Panc1 (cell line): ENCODE measurements at regions not wholly inside any gene's neighbourhood (a gene's known extent, or its start where the extent isn't known, plus 50 kb on each side); places are given as distances from the start of the nearest gene placed in this dataset.

Source experiments
- ATAC-seq: fragments of 200-7000 bp; cut with Tn5 transposase; 2 replicates; pipeline ENCODE4 v1.9.1; 2020; ENCODE audit warnings: mild to moderate bottlenecking, moderate library complexity
- BruUV-seq: library from RNA; stranded (reverse); fragments of 400-500 nt; replicated peaks from 2 replicates; lab custom pipeline; 2021; lab: Mats Ljungman, UMichigan
- CTCF ChIA-PET: fragments of 300-600 bp; sonication (Branson Sonifier 250); formaldehyde crosslinking; loops from one replicate; lab custom pipeline; 2022; ENCODE audit warnings: antibody characterized with exemption; lab: Charles Lee
- POLR2A ChIA-PET: fragments of 300-600 bp; sonication (Branson Sonifier 250); formaldehyde crosslinking; loops from one replicate; lab custom pipeline; 2022; ENCODE audit warnings: antibody characterized with exemption; lab: Charles Lee
- DNase-seq: peaks from one replicate; pipeline ENCODE4 v3.0.0-alpha.2; 2010; ENCODE audit warnings: low read depth, low spot score
- H3K27ac ChIP-seq: 2 replicates; pipeline ENCODE4 v1.5.1; 2011; ENCODE audit warnings: mild to moderate bottlenecking, low read length, inconsistent platforms
- H3K27me3 ChIP-seq: fragments of 200-500 bp; sonication (Bioruptor generic); 2 replicates; pipeline ENCODE4 v1.6.0; 2014; ENCODE audit warnings: low read length, inconsistent platforms; ENCODE audit not compliant: control insufficient read depth, insufficient read depth
- H3K36me3 ChIP-seq: fragments of 200-500 bp; sonication (Bioruptor generic); 2 replicates; pipeline ENCODE4 v1.5.1; 2014; ENCODE audit warnings: inconsistent platforms, mild to moderate bottlenecking, low read length, moderate library complexity; ENCODE audit not compliant: control insufficient read depth, insufficient read depth
- H3K4me1 ChIP-seq: 2 replicates; pipeline ENCODE4 v1.5.1; 2011; ENCODE audit warnings: inconsistent platforms, mild to moderate bottlenecking, low read length, moderate library complexity; ENCODE audit not compliant: control insufficient read depth, insufficient read depth
- H3K4me3 ChIP-seq, 2 experiments: 2 replicates each; pipeline ENCODE4 v1.5.1; 2011 to 2012; ENCODE audit warnings: low read depth in 2 of 2, low read length in 2 of 2, mild to moderate bottlenecking in 2 of 2, inconsistent platforms in 1 of 2, moderate library complexity in 1 of 2
- H3K9me3 ChIP-seq: fragments of 200-500 bp; sonication (Bioruptor generic); 2 replicates; pipeline ENCODE4 v1.5.1; 2014; ENCODE audit warnings: low read depth, mild to moderate bottlenecking, inconsistent platforms, low read length, moderate library complexity; ENCODE audit not compliant: control insufficient read depth, insufficient read depth
- REST ChIP-seq, 2 experiments: IDR thresholded peaks; 2 replicates each; pipeline ENCODE4 v1.6.1; 2011 to 2012; ENCODE audit warnings: low read depth in 2 of 2, control low read depth in 1 of 2, low read length in 1 of 2, mild to moderate bottlenecking in 1 of 2, moderate library complexity in 1 of 2; ENCODE audit not compliant: insufficient read depth in 1 of 2
- SIN3A ChIP-seq: IDR thresholded peaks from 2 replicates; pipeline ENCODE4 v1.6.1; 2012; ENCODE audit warnings: low read depth, mild to moderate bottlenecking, low read length, moderate library complexity, borderline replicate concordance; ENCODE audit not compliant: insufficient read depth
- TCF7L2 ChIP-seq: IDR thresholded peaks from 2 replicates; pipeline ENCODE4 v1.6.1; 2011; ENCODE audit warnings: mild to moderate bottlenecking, low read depth, low read length, inconsistent platforms
- in situ Hi-C: cut with HindIII; loops from 2 replicates; pipeline ENCODE4 v1.10.0; 2016; ENCODE audit warnings: low sequenced_read_pairs, low pct_unique_long_range_greater_than_20kb
- intact Hi-C: fragments of 100-400 bp; cut with micrococcal nuclease; formaldehyde crosslinking; loops from one replicate; pipeline ENCODE4 v1.10.0; 2022; ENCODE audit not compliant: unreplicated experiment

- TF ChIP-seq REST (IDR thresholded peaks at IDR 0.05; ENCODE audit: insufficient read depth in 1 of 2, low read depth in 2 of 2, low read length in 1 of 2): no peak
- no peak for TF ChIP-seq TCF7L2
- BruUV-seq: no TSS peak
- H3K27ac ChIP-seq: no peak overlapping the region
- intact Hi-C loops (no loop called here), in situ Hi-C loops (no loop called here)
- CTCF ChIA-PET: no interaction called here
- no peaks in the 10 kb centered on the region for H3K36me3 ChIP-seq
- 0 out of 2 replicates have a peak, but pooled peaks cover 4% of the 10 kb centered on the region for H3K4me1 ChIP-seq
- POLR2A ChIA-PET: no interaction called here
- no peaks in the 10 kb centered on the region for H3K9me3 ChIP-seq
- H3K27me3 ChIP-seq: peaks cover 17% of the 10 kb centered on the region
- H3K4me3 ChIP-seq: no peak overlapping the region
- ATAC-seq: no peak
- DNase-seq: no peak
Measured at GRCh38 chr7:25887795-25888559, 264.0 kb upstream of the NFE2L3 start.

- Histone ChIP-seq H3K9me3 (no peaks in the 10 kb centered on the region), H3K4me1 (peaks cover 8% of the 10 kb centered on the region; the same call in 1 of the 2 replicates), H3K27me3 (peaks cover 13% of the 10 kb centered on the region; the same call in 1 of the 2 replicates), H3K27ac (no peak overlapping the region), H3K36me3 (no peaks in the 10 kb centered on the region), H3K4me3 (no peak overlapping the region)
- ATAC-seq: no peak
- intact Hi-C loops (loop anchor here (5.0 to 10.0 kb wide), 3 partner anchors 265 to 778 kb away; partner anchors contain the start of gene NFE2L3), in situ Hi-C loops (no loop called here)
- no TSS peak for BruUV-seq
- DNase-seq: no peak
- ChIA-PET POLR2A (no interaction called here), CTCF (interaction anchor here (0.6 to 0.7 kb wide), 3 partner anchors 160 to 309 kb away, joined by 3 to 4 read pairs (median 3); no protein-coding TSS in a partner anchor)
- TF ChIP-seq SIN3A: no peak
Measured at GRCh38 chr7:25889765-25890164, 262.2 kb upstream of the NFE2L3 start.

- ChIA-PET POLR2A (no interaction called here), CTCF (no interaction called here)
- in situ Hi-C loops: no loop called here
- DNase-seq (no peak), ATAC-seq (no peak)
- peaks cover 4% of the 10 kb centered on the region; the same call in 1 of the 2 replicates for H3K4me1 ChIP-seq
- H3K36me3 ChIP-seq: no peaks in the 10 kb centered on the region
- peaks cover 11% of the 10 kb centered on the region; the same call in 1 of the 2 replicates for H3K27me3 ChIP-seq
- no peaks in the 10 kb centered on the region for H3K9me3 ChIP-seq
- no TSS peak for BruUV-seq
- intact Hi-C loops: loop anchor here (5.0 to 10.0 kb wide), 3 partner anchors 263 to 776 kb away; partner anchors contain the start of gene NFE2L3
- no peak overlapping the region for H3K4me3 ChIP-seq
- no peak overlapping the region for H3K27ac ChIP-seq
- TF ChIP-seq SIN3A: no peak
- no peak for TF ChIP-seq TCF7L2
Measured at GRCh38 chr7:25891591-25891990, 260.4 kb upstream of the NFE2L3 start.
